Stimulated activated CD4-positive, alpha-beta T cell treated with anti-CD3 and anti-CD28 coated beads, Interleukin-2, amount 100 ng/mL, for 24 hours (primary cell): ENCODE measurements at regions not wholly inside any gene's neighbourhood (a gene's known extent, or its start where the extent isn't known, plus 50 kb on each side); places are given as distances from the start of the nearest gene placed in this dataset.

Experiments
- DNase-seq, 2 donors: peaks; one replicate each; pipeline ENCODE4 v3.0.0-alpha.2; 2020

- DNase-seq = no peak
Measured at GRCh38 chr2:2704428-2705090, 373.5 kb upstream of the MYT1L start.

GRCh38 chr2:2703762-2704427 is 372.8 kb upstream of the MYT1L start:
- no peak for DNase-seq

- no peak for DNase-seq
Measured at GRCh38 chr2:2703172-2703571, 372.1 kb upstream of the MYT1L start.

GRCh38 chr2:2702385-2702784 is 371.3 kb upstream of the MYT1L start:
- no peak for DNase-seq

- DNase-seq = no peak
Measured at GRCh38 chr2:2701813-2702212, 370.7 kb upstream of the MYT1L start.

GRCh38 chr2:2701176-2701781 is 370.2 kb upstream of the MYT1L start:
- DNase-seq = no peak

- DNase-seq = no peak
Measured at GRCh38 chr2:2699121-2699505, 368.0 kb upstream of the MYT1L start.

GRCh38 chr2:2698182-2699120 is 367.4 kb upstream of the MYT1L start:
- DNase-seq = no peak

- DNase-seq = no peak
Measured at GRCh38 chr2:2696733-2697455, 365.8 kb upstream of the MYT1L start.

GRCh38 chr2:2696325-2696724 is 365.2 kb upstream of the MYT1L start:
- no peak for DNase-seq

- no peak for DNase-seq
Measured at GRCh38 chr2:2694746-2695145, 363.7 kb upstream of the MYT1L start.

- DNase-seq = no peak
Measured at GRCh38 chr2:2692599-2693389, 361.7 kb upstream of the MYT1L start.

GRCh38 chr2:2691419-2691818 is 360.3 kb upstream of the MYT1L start:
- DNase-seq = no peak

GRCh38 chr2:2690985-2691384 is 359.9 kb upstream of the MYT1L start:
- no peak for DNase-seq

GRCh38 chr2:2689306-2689705 is 358.2 kb upstream of the MYT1L start:
- no peak for DNase-seq

- no peak for DNase-seq
Measured at GRCh38 chr2:2688254-2688653, 357.2 kb upstream of the MYT1L start.

- DNase-seq = no peak
Measured at GRCh38 chr2:2687745-2688144, 356.7 kb upstream of the MYT1L start.

- peak in 1 of 2 donors; percentile 13 for DNase-seq
Measured at GRCh38 chr2:2686222-2686621, 355.1 kb upstream of the MYT1L start.

- DNase-seq = no peak
Measured at GRCh38 chr2:2683606-2684224, 352.6 kb upstream of the MYT1L start.

GRCh38 chr2:2682700-2683342 is 351.7 kb upstream of the MYT1L start:
- DNase-seq = no peak
